ENCODE measurements at regions not wholly inside any gene's neighbourhood (a gene's known extent, or its start where the extent isn't known, plus 50 kb on each side); places are given as distances from the start of the nearest gene placed in this dataset.

GRCh38 chr6:168196881-168197635, 118.0 kb upstream of the FRMD1 start:
- CTCF ChIA-PET (ENCODE audit: unreplicated experiment) = no interaction called here

GRCh38 chr6:168196385-168196860, 117.4 kb upstream of the FRMD1 start:
- no peak overlapping the region for H3K4me2 ChIP-seq (ENCODE audit: low read length)
- ChIA-PET POLR2A (no interaction called here), CTCF (ENCODE audit: unreplicated experiment) (no interaction called here)
- DNase-seq (ENCODE audit: low spot score) = no peak
- H3K4me1 ChIP-seq (ENCODE audit: insufficient read depth, low read length, poor library complexity, severe bottlenecking) = no peaks in the 10 kb centered on the region
- H2AFZ ChIP-seq (ENCODE audit: low read length) = no peak overlapping the region
- no peaks in the 10 kb centered on the region for H3K9me3 ChIP-seq (ENCODE audit: low read length)
- no peaks in the 10 kb centered on the region for H3K9me2 ChIP-seq (ENCODE audit: insufficient read depth, low read length)
- H4K20me1 ChIP-seq (ENCODE audit: insufficient read depth, low read length) = no peaks in the 10 kb centered on the region
- TF ChIP-seq EZH2phosphoT487 (IDR thresholded peaks at IDR 0.05; ENCODE audit: borderline replicate concordance, low read depth, low read length) = no peak
- TF ChIP-seq, protein P1, sequence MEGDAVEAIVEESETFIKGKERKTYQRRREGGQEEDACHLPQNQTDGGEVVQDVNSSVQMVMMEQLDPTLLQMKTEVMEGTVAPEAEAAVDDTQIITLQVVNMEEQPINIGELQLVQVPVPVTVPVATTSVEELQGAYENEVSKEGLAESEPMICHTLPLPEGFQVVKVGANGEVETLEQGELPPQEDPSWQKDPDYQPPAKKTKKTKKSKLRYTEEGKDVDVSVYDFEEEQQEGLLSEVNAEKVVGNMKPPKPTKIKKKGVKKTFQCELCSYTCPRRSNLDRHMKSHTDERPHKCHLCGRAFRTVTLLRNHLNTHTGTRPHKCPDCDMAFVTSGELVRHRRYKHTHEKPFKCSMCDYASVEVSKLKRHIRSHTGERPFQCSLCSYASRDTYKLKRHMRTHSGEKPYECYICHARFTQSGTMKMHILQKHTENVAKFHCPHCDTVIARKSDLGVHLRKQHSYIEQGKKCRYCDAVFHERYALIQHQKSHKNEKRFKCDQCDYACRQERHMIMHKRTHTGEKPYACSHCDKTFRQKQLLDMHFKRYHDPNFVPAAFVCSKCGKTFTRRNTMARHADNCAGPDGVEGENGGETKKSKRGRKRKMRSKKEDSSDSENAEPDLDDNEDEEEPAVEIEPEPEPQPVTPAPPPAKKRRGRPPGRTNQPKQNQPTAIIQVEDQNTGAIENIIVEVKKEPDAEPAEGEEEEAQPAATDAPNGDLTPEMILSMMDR (conservative IDR thresholded peaks at IDR 0.05; ENCODE audit: low read length) = no peak
- no TSS peak for BruUV-seq (replicated peaks)
- no peak overlapping the region for H3K4me3 ChIP-seq (ENCODE audit: low read depth, low read length, poor library complexity, severe bottlenecking)
- H3K27ac ChIP-seq (ENCODE audit: low read depth, low read length, poor library complexity, severe bottlenecking) = no peak overlapping the region
- intact Hi-C loops (cut with micrococcal nuclease; ENCODE audit: unreplicated experiment) = no loop called here
- H3K36me3 ChIP-seq (ENCODE audit: insufficient read depth, low read length) = no peaks in the 10 kb centered on the region
- no peaks in the 10 kb centered on the region for H3K79me2 ChIP-seq (ENCODE audit: insufficient read depth, low read depth, low read length)

More at GRCh38 chr6:168196881-168197635, 118.0 kb upstream of the FRMD1 start:
- Histone ChIP-seq H3K4me2 (ENCODE audit: low read length) (no peak overlapping the region), H3K4me3 (ENCODE audit: low read depth, low read length, poor library complexity, severe bottlenecking) (no peak overlapping the region), H3K4me1 (ENCODE audit: insufficient read depth, low read length, poor library complexity, severe bottlenecking) (no peaks in the 10 kb centered on the region), H2AFZ (ENCODE audit: low read length) (no peak overlapping the region), H3K27ac (ENCODE audit: low read depth, low read length, poor library complexity, severe bottlenecking) (no peak overlapping the region), H3K9me2 (ENCODE audit: insufficient read depth, low read length) (no peaks in the 10 kb centered on the region), H3K9me3 (ENCODE audit: low read length) (no peaks in the 10 kb centered on the region), H3K36me3 (ENCODE audit: insufficient read depth, low read length) (no peaks in the 10 kb centered on the region), H3K79me2 (ENCODE audit: insufficient read depth, low read depth, low read length) (no peaks in the 10 kb centered on the region), H4K20me1 (ENCODE audit: insufficient read depth, low read length) (no peaks in the 10 kb centered on the region)
- POLR2A ChIA-PET = no interaction called here
- no TSS peak for BruUV-seq (replicated peaks)
- TF ChIP-seq EZH2phosphoT487 (IDR thresholded peaks at IDR 0.05; ENCODE audit: borderline replicate concordance, low read depth, low read length) = no peak
- TF ChIP-seq, protein P1 (conservative IDR thresholded peaks at IDR 0.05; ENCODE audit: low read length) = no peak
- intact Hi-C loops (cut with micrococcal nuclease; ENCODE audit: unreplicated experiment) = no loop called here
- DNase-seq (ENCODE audit: low spot score) = no peak

DNA sequence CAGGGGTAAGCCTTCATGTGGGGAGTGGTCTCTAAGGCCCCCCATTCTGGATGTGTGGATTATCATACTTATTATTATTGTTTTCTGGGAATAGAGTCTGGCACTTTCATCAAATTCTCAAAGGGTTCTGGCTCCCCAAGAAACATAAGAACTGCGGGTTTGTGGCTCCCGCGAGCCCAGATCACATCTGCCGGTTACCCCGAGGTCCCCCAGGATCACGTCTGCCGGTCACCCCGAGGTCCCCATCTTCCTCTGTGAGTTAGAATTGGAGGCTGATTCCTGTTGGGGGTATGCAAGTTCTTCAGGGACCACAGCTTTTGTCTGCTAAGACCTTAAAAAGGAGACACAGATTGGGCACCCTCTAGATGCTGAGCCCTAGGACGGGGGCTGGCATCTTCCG, 116.7 kb upstream of the FRMD1 start:
- Histone ChIP-seq H3K4me2 (ENCODE audit: low read length) (no peak overlapping the region), H3K9me2 (ENCODE audit: insufficient read depth, low read length) (no peaks in the 10 kb centered on the region), H3K79me2 (ENCODE audit: insufficient read depth, low read depth, low read length) (no peaks in the 10 kb centered on the region), H3K4me1 (ENCODE audit: insufficient read depth, low read length, poor library complexity, severe bottlenecking) (no peaks in the 10 kb centered on the region), H3K36me3 (ENCODE audit: insufficient read depth, low read length) (no peaks in the 10 kb centered on the region), H3K9me3 (ENCODE audit: low read length) (no peaks in the 10 kb centered on the region), H4K20me1 (ENCODE audit: insufficient read depth, low read length) (no peaks in the 10 kb centered on the region), H2AFZ (ENCODE audit: low read length) (no peak overlapping the region), H3K27ac (ENCODE audit: low read depth, low read length, poor library complexity, severe bottlenecking) (no peak overlapping the region), H3K4me3 (ENCODE audit: low read depth, low read length, poor library complexity, severe bottlenecking) (no peak overlapping the region)
- no peak for DNase-seq (ENCODE audit: low spot score)
- BruUV-seq (replicated peaks) = no TSS peak
- POLR2A ChIA-PET = no interaction called here
- CTCF ChIA-PET (ENCODE audit: unreplicated experiment) = no interaction called here
- intact Hi-C loops (cut with micrococcal nuclease; ENCODE audit: unreplicated experiment) = no loop called here
- TF ChIP-seq, protein P1 (conservative IDR thresholded peaks at IDR 0.05; ENCODE audit: low read length) = no peak
- no peak for TF ChIP-seq EZH2phosphoT487 (IDR thresholded peaks at IDR 0.05; ENCODE audit: borderline replicate concordance, low read depth, low read length)
